HL-60 (cell line): ENCODE measurements at regions not wholly inside any gene's neighbourhood (a gene's known extent, or its start where the extent isn't known, plus 50 kb on each side); places are given as distances from the start of the nearest gene placed in this dataset.

ENCODE experiments used
- DNase-seq, 2 experiments: peaks; one replicate each; pipeline ENCODE4 v3.0.0-alpha.2; 2010 to 2020; ENCODE audit warnings: low read depth in 1 of 2, low spot score in 1 of 2
- H3K27ac ChIP-seq: fragments of 250-450 bp; sonication (Bioruptor Pico); replicated peaks from 2 replicates; pipeline ENCODE4 v1.5.1; 2020; ENCODE audit warnings: mild to moderate bottlenecking, moderate library complexity
- H3K27me3 ChIP-seq: fragments of 250-450 bp; sonication (Bioruptor Pico); 2 replicates; pipeline ENCODE4 v1.5.1; 2021; ENCODE audit warnings: mild to moderate bottlenecking, moderate library complexity; ENCODE audit not compliant: insufficient read depth, poor library complexity, severe bottlenecking
- H3K4me3 ChIP-seq: replicated peaks from 2 replicates; pipeline ENCODE4 v1.5.1; 2011; ENCODE audit warnings: mild to moderate bottlenecking, control low read depth, low read length; ENCODE audit not compliant: insufficient read depth
- CTCF ChIP-seq: IDR thresholded peaks from one replicate; pipeline ENCODE4 v1.5.1; 2011; ENCODE audit warnings: low read length, control low read depth, inconsistent platforms; ENCODE audit not compliant: insufficient read depth
- GABPA ChIP-seq: IDR thresholded peaks from 2 replicates; pipeline ENCODE4 v1.6.1; 2012; ENCODE audit warnings: low read depth
- POLR2AphosphoS5 ChIP-seq: IDR thresholded peaks from 2 replicates; pipeline ENCODE4 v1.6.1; 2012; ENCODE audit warnings: low read depth
- SPI1 ChIP-seq: IDR thresholded peaks from 2 replicates; pipeline ENCODE4 v1.6.1; 2012; ENCODE audit warnings: low read depth, mild to moderate bottlenecking, borderline replicate concordance
- TF ChIP-seq, protein P1 (sequence below): IDR thresholded peaks from 2 replicates; pipeline ENCODE4 v1.6.1; 2012; ENCODE audit warnings: low read depth; ENCODE audit not compliant: insufficient replicate concordance

GRCh38 chr3:77837456-77838025 is 797.6 kb downstream of the ROBO2 start:
- DNase-seq: no peak
- Histone ChIP-seq H3K27ac (no peak overlapping the region), H3K4me3 (no peak overlapping the region), H3K27me3 (no peaks in the 10 kb centered on the region)
- TF ChIP-seq CTCF: no peak
- no peak for TF ChIP-seq GABPA
- no peak for TF ChIP-seq POLR2AphosphoS5
- TF ChIP-seq SPI1: no peak
- TF ChIP-seq, protein P1, sequence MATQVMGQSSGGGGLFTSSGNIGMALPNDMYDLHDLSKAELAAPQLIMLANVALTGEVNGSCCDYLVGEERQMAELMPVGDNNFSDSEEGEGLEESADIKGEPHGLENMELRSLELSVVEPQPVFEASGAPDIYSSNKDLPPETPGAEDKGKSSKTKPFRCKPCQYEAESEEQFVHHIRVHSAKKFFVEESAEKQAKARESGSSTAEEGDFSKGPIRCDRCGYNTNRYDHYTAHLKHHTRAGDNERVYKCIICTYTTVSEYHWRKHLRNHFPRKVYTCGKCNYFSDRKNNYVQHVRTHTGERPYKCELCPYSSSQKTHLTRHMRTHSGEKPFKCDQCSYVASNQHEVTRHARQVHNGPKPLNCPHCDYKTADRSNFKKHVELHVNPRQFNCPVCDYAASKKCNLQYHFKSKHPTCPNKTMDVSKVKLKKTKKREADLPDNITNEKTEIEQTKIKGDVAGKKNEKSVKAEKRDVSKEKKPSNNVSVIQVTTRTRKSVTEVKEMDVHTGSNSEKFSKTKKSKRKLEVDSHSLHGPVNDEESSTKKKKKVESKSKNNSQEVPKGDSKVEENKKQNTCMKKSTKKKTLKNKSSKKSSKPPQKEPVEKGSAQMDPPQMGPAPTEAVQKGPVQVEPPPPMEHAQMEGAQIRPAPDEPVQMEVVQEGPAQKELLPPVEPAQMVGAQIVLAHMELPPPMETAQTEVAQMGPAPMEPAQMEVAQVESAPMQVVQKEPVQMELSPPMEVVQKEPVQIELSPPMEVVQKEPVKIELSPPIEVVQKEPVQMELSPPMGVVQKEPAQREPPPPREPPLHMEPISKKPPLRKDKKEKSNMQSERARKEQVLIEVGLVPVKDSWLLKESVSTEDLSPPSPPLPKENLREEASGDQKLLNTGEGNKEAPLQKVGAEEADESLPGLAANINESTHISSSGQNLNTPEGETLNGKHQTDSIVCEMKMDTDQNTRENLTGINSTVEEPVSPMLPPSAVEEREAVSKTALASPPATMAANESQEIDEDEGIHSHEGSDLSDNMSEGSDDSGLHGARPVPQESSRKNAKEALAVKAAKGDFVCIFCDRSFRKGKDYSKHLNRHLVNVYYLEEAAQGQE: no peak

GRCh38 chr3:77859156-77859555 is 819.3 kb downstream of the ROBO2 start:
- Histone ChIP-seq H3K27me3 (no peaks in the 10 kb centered on the region), H3K4me3 (no peak overlapping the region), H3K27ac (no peak overlapping the region)
- no peak for DNase-seq
- no peak for TF ChIP-seq GABPA
- TF ChIP-seq CTCF: no peak
- no peak for TF ChIP-seq POLR2AphosphoS5
- TF ChIP-seq SPI1: no peak
- TF ChIP-seq, protein P1: no peak

GRCh38 chr3:77868725-77869124 is 828.8 kb downstream of the ROBO2 start:
- no peak for DNase-seq
- Histone ChIP-seq H3K27me3 (no peaks in the 10 kb centered on the region), H3K27ac (no peak overlapping the region), H3K4me3 (no peak overlapping the region)
- no peak for TF ChIP-seq CTCF
- TF ChIP-seq GABPA: no peak
- TF ChIP-seq POLR2AphosphoS5: no peak
- TF ChIP-seq SPI1: no peak
- TF ChIP-seq, protein P1: no peak
